GM18868 (cell line): ENCODE measurements at regions not wholly inside any gene's neighbourhood (a gene's known extent, or its start where the extent isn't known, plus 50 kb on each side); places are given as distances from the start of the nearest gene placed in this dataset.
"Not testable (repeated sequence)": the region's sequence is repeated elsewhere in the genome, so short reads cannot be mapped to it uniquely, and the experiment has no call there.

Source experiments
- ATAC-seq: cut with Tn5 transposase; IDR thresholded peaks from one replicate; pipeline ENCODE4 v1.9.1; 2021; ENCODE audit warnings: mild to moderate bottlenecking, moderate library complexity; ENCODE audit not compliant: unreplicated experiment

GRCh38 chr18:39238981-39239660 is 1673.5 kb upstream of the CELF4 start:
- no peak for ATAC-seq

GRCh38 chr18:39235118-39235719 is 1669.6 kb upstream of the CELF4 start:
- ATAC-seq, result no peak

- ATAC-seq, result no peak
Measured at GRCh38 chr18:39232937-39233336, 1667.3 kb upstream of the CELF4 start.

- ATAC-seq, result no peak
Measured at GRCh38 chr18:39232490-39232889, 1666.9 kb upstream of the CELF4 start.

DNA sequence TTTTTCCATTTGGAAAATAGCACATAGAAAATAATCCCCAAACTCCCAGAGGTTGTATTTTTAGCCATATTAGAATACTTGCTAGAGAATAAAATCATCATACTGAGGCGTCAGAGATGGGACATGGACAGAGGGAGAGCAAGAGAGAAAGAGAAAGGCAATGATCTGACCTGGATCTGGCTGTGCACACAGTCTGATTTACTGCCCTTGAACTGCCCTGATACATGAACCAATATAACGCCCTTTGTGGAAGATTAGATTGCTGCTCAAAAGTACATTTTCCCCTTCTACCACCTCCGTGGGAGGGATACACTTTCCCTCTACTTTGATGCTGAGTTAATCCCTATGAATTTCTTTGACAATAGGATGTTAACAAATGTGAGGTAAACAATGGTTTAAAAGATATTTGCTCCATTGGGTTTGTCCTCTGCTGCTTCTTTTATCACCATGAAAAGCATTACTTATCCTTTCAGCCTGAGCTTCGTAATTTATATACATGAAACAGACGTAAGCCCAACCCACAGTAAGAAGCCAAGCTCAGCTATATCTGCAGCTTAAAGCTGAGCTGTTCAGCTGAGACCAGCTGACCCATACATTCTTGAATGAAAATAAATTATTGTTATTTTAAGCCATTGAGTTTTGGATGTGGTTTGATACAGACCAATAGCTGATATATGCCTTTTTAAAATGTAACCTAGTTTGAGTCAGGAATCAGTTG is 1664.6 kb upstream of the CELF4 start:
- ATAC-seq, result no peak

DNA sequence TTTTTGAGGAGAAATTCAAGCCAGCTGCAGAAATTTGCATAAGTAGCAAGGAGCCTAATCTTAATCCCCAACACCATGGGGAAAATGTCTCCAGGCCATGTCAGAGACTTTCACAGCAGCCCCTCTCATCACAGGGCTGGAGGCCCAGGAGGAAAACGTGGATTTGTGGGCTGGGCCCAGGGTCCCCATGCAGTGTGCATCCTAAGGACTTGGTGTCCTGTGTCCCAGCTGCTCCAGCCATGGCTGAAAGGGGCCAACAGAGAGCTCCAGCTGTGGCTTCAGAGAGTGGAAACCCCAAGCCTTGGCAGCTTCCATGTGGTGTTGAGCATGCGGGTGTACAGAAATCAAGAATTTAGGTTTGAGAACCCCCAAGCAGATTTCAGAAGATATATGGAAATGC is 1662.2 kb upstream of the CELF4 start:
- ATAC-seq, result not testable (repeated sequence)

GRCh38 chr18:39225373-39225772 is 1659.8 kb upstream of the CELF4 start:
- ATAC-seq, result no peak

GRCh38 chr18:39223283-39223682 is 1657.7 kb upstream of the CELF4 start:
- ATAC-seq, result no peak

GRCh38 chr18:39215920-39216319 is 1650.3 kb upstream of the CELF4 start:
- ATAC-seq, result no peak

DNA sequence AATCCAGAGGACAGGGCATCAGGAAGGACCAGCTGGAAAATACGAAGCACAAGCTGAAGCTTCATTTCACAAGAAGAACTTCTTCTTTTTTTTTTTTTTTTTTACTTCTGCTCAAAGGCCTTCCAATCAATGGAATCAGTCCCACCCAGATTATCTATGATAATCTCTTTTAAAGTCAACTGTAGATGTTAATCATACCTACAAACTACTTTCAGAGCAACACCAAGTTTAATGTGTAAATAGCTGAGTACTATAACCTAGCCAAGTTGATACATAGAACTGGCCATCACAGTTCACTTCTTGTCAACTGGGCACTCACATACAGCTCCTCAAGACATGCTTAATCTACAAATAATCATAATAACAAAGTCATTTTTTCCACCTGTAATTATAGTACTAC is 1645.9 kb upstream of the CELF4 start:
- no peak for ATAC-seq

DNA sequence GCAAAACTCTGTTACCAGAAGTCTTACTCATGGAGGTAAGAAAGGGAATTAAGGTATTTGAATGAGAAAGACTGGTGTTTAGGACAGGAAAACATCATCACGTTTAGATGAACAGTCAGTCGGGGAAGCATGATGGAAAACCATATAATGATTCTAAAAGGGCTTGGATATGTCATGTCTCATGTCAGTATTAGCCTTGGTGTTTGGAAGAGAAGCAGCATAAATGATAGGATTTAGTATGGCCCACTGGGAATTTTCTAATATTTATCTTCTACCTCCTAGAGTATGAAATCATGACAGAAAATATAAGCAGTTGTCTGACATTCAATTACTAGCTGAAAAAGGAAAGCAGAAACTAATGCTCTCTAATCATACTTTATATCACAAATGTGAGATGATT is 1643.6 kb upstream of the CELF4 start:
- no peak for ATAC-seq

- ATAC-seq, result no peak
Measured at GRCh38 chr18:39208729-39209128, 1643.1 kb upstream of the CELF4 start.

- no peak for ATAC-seq
Measured at GRCh38 chr18:39208190-39208589, 1642.6 kb upstream of the CELF4 start.

DNA sequence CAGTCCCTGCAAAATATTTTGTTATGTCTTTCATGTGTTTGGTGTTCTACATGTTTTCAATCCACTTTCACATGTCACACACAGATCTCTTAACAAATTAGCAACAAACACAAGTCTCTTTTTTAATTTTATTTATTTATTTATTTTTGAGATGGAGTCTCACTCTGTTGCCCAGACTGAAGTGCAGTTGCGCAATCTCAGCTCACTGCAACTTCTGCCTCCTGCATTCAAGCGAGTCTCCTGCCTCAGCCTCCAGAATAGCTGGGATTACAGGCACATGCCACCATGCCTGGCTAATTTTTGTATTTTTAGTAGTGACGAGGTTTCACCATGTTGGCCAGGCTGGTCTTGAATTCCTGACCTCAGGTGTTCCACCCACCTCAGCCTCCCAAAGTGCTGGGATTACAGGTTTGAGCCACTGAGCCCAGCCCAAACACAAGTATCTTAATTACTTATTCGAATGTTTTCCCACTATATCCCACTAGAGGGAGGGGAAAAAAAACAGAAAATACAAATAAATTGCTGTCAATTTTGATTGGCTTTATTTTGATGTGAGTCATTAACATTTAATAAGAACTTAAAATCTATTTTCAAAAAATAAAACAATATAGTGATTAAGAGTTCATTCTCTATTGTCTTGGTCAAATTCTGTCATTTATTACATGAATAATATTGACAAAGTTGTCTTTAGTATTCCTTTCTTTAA is 1641.0 kb upstream of the CELF4 start:
- not testable (repeated sequence) for ATAC-seq

- ATAC-seq, result peak; percentile 81
Measured at GRCh38 chr18:39205565-39206195, 1640.1 kb upstream of the CELF4 start.

- ATAC-seq, result no peak
Measured at GRCh38 chr18:39200153-39200552, 1634.6 kb upstream of the CELF4 start.

DNA sequence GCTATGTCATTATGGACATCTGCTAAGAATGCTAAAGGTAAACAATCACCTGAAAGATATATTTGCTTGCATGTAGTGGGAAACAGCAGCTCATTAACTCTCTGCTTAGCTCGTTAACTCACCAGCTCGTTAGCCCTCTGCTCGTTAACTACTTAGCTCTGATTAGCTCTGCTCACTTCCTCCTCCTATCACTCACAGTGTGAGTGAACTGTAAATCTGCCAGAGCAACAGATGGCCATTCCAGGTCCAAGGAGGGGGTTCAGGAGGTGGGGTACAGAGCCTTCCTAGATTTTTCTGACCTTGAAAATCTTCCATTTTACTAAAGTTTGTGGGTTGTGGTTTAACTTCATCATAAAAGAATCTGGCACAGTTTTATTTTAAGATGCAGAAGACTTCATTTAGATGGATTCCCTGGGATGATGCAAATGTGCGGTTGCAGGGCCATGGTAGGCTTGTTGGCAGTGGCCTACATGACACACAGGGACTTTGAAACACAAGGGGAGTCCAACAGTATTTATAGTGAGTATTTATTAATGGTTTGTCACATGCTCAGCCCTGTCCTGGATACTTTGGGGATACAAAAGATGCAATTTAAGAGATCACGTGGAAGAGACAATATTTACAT is 1633.7 kb upstream of the CELF4 start:
- no peak for ATAC-seq

DNA sequence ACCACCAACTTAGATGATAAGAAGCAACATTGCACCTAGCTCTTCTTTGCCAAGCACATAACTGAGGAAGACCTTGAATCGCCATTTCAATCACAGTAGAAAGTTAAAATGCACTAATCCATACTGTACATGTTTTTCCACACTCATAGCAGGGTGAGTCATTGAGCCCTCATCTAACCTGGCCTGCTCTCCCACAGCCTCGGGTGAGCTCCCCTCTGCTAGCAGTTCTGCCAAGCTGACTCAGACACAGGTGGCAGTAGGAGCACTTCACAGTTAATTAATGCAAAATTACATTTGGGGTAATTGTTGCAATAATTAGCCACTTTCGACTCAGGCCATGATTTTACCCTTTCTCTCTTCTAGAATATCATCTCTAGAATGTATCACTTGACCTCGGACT is 1632.8 kb upstream of the CELF4 start:
- ATAC-seq, result no peak

DNA sequence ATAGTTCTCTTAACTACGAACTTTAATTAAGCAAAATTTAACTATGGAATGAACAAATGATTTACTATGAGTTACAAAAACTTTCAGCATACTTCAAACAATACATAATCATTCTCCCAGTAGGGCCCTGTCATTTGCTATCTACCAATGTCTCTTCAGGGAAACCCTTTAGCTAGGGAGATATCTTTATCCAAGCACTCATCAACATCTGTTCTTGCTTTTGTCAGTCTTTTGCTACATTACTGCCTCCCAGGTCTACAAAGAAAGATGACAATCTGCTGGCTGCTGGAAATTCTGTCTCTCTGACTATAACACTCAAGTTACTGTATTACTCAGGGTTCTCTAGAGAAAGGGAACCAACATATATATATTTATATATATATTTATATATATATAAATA is 1626.3 kb upstream of the CELF4 start:
- ATAC-seq, result no peak

GRCh38 chr18:39191058-39191457 is 1625.5 kb upstream of the CELF4 start:
- no peak for ATAC-seq

GRCh38 chr18:39190508-39190907 is 1624.9 kb upstream of the CELF4 start:
- no peak for ATAC-seq
